Amniotic stem cell (primary cell): ENCODE measurements at regions not wholly inside any gene's neighbourhood (a gene's known extent, or its start where the extent isn't known, plus 50 kb on each side); places are given as distances from the start of the nearest gene placed in this dataset.

Experiments used
- DNase-seq: peaks from one replicate; lab custom pipeline; 2025; lab: John Stamatoyannopoulos, UW

- DNase-seq, result no peak
These were observed 88.2 kb upstream of the DAP start for GRCh38 chr5:10849278-10849677.

GRCh38 chr5:10844016-10844415, 83.0 kb upstream of the DAP start:
- DNase-seq, result no peak

- no peak for DNase-seq
These were observed 81.8 kb upstream of the DAP start for GRCh38 chr5:10842823-10843222.

- DNase-seq, result no peak
These were observed 79.0 kb upstream of the DAP start for GRCh38 chr5:10839916-10840599.

- DNase-seq, result no peak
These were observed 78.1 kb upstream of the DAP start for GRCh38 chr5:10839118-10839517.

- DNase-seq, result no peak
These were observed 77.0 kb upstream of the DAP start for GRCh38 chr5:10838038-10838437.

- DNase-seq, result no peak
These were observed 76.0 kb upstream of the DAP start for GRCh38 chr5:10836986-10837385.

- DNase-seq, result no peak
These were observed 73.7 kb upstream of the DAP start for GRCh38 chr5:10834695-10835094.

- DNase-seq, result no peak
These were observed 72.0 kb upstream of the DAP start for GRCh38 chr5:10832987-10833386.

GRCh38 chr5:10832421-10832820, 71.4 kb upstream of the DAP start:
- DNase-seq, result no peak

- peak; percentile 63 for DNase-seq
These were observed 70.4 kb upstream of the DAP start for GRCh38 chr5:10831419-10831818.

- peak; percentile 13 for DNase-seq
These were observed 67.2 kb upstream of the DAP start for GRCh38 chr5:10828241-10828640.

- no peak for DNase-seq
These were observed 66.5 kb upstream of the DAP start for GRCh38 chr5:10827571-10827970.

GRCh38 chr5:10826971-10827370, 65.9 kb upstream of the DAP start:
- no peak for DNase-seq

GRCh38 chr5:10825897-10826644, 65.0 kb upstream of the DAP start:
- DNase-seq, result no peak

GRCh38 chr5:10812218-10812617, 51.2 kb upstream of the DAP start:
- no peak for DNase-seq
